DOHH2 (cell line): ENCODE measurements at regions not wholly inside any gene's neighbourhood (a gene's known extent, or its start where the extent isn't known, plus 50 kb on each side); places are given as distances from the start of the nearest gene placed in this dataset.

Experiments used
- EZH2phosphoT487 ChIP-seq: fragments of 200-600 bp; sonication (generic); IDR thresholded peaks from 2 replicates; pipeline ENCODE4 v1.6.1; 2017; ENCODE audit warnings: borderline replicate concordance, mild to moderate bottlenecking, antibody characterized with exemption, low read length, moderate library complexity, mixed read lengths
- TF ChIP-seq, protein P1 (sequence below): fragments of 200-600 bp; sonication (generic); IDR thresholded peaks from one replicate; pipeline ENCODE4 v1.5.1; 2014; ENCODE audit warnings: antibody characterized with exemption, mild to moderate bottlenecking, low read depth, low read length; ENCODE audit not compliant: poor library complexity, severe bottlenecking

DNA sequence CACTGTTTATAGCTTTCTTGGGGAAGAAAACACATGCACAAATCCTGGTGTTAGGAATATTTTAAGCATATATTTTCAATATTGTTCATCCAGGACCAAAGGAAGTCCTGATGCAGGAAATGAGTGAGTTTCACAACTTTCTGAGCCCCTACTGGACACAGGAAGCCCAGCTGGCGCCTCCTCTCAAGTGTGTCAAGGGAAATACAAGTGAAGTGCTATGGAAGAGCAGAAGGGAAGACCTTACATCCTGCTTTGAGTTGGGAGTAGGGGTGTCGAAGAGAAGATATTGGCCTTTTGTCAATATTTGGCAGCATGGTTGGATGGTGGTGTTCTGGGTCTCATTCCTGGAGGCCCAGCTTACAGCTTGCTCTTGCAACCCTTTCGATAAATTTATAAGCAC lies 66.1 kb upstream of the ZDHHC17 start:
- TF ChIP-seq EZH2phosphoT487: no peak
- TF ChIP-seq, protein P1, sequence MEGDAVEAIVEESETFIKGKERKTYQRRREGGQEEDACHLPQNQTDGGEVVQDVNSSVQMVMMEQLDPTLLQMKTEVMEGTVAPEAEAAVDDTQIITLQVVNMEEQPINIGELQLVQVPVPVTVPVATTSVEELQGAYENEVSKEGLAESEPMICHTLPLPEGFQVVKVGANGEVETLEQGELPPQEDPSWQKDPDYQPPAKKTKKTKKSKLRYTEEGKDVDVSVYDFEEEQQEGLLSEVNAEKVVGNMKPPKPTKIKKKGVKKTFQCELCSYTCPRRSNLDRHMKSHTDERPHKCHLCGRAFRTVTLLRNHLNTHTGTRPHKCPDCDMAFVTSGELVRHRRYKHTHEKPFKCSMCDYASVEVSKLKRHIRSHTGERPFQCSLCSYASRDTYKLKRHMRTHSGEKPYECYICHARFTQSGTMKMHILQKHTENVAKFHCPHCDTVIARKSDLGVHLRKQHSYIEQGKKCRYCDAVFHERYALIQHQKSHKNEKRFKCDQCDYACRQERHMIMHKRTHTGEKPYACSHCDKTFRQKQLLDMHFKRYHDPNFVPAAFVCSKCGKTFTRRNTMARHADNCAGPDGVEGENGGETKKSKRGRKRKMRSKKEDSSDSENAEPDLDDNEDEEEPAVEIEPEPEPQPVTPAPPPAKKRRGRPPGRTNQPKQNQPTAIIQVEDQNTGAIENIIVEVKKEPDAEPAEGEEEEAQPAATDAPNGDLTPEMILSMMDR: no peak
